ENCODE measurements at regions not wholly inside any gene's neighbourhood (a gene's known extent, or its start where the extent isn't known, plus 50 kb on each side); places are given as distances from the start of the nearest gene placed in this dataset.

DNA sequence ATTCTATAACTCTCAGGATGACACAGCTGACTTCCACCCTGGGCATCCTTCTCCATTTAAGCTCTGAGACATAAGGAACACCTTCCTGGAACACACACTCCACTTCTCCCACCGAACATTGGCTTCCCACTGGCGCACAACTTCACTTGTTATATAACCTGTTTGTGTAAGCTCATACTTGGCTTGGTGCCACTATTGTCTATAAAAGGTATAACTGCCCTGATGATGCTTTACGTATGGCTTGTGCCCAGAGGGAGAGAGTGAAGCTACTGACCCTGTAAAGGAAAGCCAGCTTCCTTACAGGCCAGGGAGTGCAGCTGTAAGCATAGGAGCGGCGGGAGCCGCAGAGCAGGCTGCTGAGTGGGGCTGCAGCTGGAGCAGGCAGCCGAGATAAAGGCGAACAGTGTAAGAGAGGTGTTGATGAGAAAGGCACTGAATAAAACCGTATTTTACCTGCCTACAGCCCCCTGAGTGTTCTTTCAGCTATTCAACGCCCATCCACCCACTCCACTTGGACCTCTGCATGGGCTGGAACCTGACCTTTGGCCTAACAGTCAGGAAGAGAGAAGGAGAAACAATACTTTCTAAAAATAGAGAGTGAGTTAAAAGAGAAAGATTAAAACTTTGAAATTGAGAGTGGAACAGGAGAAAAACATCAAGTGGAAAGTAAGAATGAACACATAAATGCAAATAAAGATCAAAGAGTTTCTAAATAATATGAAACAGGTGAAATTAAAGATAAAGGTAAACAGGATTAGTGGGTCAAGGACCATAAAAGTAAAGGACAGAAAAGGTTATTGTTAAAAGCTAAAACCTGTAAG is 252.1 kb upstream of the ARHGAP42 start:
- no TSS peak for BruUV-seq (replicated peaks)
- ATAC-seq (no peak; the same call in 1 of the 3 replicates), DNase-seq (ENCODE audit: low spot score) (no peak), FAIRE-seq (no peak)
- in situ Hi-C loops (cut with HindIII; ENCODE audit: extremely low pct_ligation_motif_present, low pct_unique_long_range_greater_than_20kb) = no loop called here
- TF ChIP-seq ZNF672 (CRISPR knock-in tag; IDR thresholded peaks at IDR 0.05) = no peak
- no peak for TF ChIP-seq ZNF383 (CRISPR knock-in tag; IDR thresholded peaks at IDR 0.05; ENCODE audit: borderline replicate concordance)
- no peak for TF ChIP-seq ZBTB7A (CRISPR knock-in tag; IDR thresholded peaks at IDR 0.05)
- no peak for TF ChIP-seq MAF1 (CRISPR knock-in tag; IDR thresholded peaks at IDR 0.05; ENCODE audit: borderline replicate concordance)
- TF ChIP-seq HNF4A (CRISPR knock-in tag; IDR thresholded peaks at IDR 0.05) = no peak
- TF ChIP-seq, protein P1, sequence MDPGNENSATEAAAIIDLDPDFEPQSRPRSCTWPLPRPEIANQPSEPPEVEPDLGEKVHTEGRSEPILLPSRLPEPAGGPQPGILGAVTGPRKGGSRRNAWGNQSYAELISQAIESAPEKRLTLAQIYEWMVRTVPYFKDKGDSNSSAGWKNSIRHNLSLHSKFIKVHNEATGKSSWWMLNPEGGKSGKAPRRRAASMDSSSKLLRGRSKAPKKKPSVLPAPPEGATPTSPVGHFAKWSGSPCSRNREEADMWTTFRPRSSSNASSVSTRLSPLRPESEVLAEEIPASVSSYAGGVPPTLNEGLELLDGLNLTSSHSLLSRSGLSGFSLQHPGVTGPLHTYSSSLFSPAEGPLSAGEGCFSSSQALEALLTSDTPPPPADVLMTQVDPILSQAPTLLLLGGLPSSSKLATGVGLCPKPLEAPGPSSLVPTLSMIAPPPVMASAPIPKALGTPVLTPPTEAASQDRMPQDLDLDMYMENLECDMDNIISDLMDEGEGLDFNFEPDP (CRISPR knock-in tag; conservative IDR thresholded peaks at IDR 0.05) = no peak
- no peak for TF ChIP-seq ZC3H4 (CRISPR knock-in tag; IDR thresholded peaks at IDR 0.05; ENCODE audit: borderline replicate concordance)
- TF ChIP-seq FOXJ3 (CRISPR knock-in tag; IDR thresholded peaks at IDR 0.05; ENCODE audit: borderline replicate concordance) = no peak
- no peak for TF ChIP-seq MYNN (CRISPR knock-in tag; IDR thresholded peaks at IDR 0.05; ENCODE audit: low read depth)
- TF ChIP-seq NBN (conservative IDR thresholded peaks at IDR 0.05) = no peak
- TF ChIP-seq U2AF2 (IDR thresholded peaks at IDR 0.05; ENCODE audit: low read depth, low read length) = no peak
- no peak for TF ChIP-seq REL (CRISPR knock-in tag; conservative IDR thresholded peaks at IDR 0.05)
- TF ChIP-seq ZNF235 (CRISPR knock-in tag; IDR thresholded peaks at IDR 0.05; ENCODE audit: borderline replicate concordance) = no peak
- TF ChIP-seq, protein P2, sequence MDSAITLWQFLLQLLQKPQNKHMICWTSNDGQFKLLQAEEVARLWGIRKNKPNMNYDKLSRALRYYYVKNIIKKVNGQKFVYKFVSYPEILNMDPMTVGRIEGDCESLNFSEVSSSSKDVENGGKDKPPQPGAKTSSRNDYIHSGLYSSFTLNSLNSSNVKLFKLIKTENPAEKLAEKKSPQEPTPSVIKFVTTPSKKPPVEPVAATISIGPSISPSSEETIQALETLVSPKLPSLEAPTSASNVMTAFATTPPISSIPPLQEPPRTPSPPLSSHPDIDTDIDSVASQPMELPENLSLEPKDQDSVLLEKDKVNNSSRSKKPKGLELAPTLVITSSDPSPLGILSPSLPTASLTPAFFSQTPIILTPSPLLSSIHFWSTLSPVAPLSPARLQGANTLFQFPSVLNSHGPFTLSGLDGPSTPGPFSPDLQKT (CRISPR knock-in tag; IDR thresholded peaks at IDR 0.05; ENCODE audit: borderline replicate concordance) = no peak
- TF ChIP-seq ZNF674 (CRISPR knock-in tag; IDR thresholded peaks at IDR 0.05; ENCODE audit: low read depth) = no peak
- ChIA-PET CTCF (ENCODE audit: low intra/inter-chr PET ratio, low total read pairs) (no interaction called here), POLR2A (no interaction called here)
- Histone ChIP-seq H3K4me2 (ENCODE audit: low read depth, low read length) (no peak overlapping the region), H3K27ac (ENCODE audit: extremely low read length, insufficient read depth, low read length) (no peak overlapping the region), H3K9me3 (ENCODE audit: low read length) (0 out of 2 replicates have a peak, but pooled peaks cover 9% of the 10 kb centered on the region), H3K36me3 (replicated peaks in 1 of 2; ENCODE audit: control insufficient read depth in 1 of 2, insufficient read depth in 2 of 2, low read length in 2 of 2) (no peaks in the 10 kb centered on the region), H3K79me2 (ENCODE audit: insufficient read depth, low read length) (no peaks in the 10 kb centered on the region), H2AFZ (ENCODE audit: low read length) (no peak overlapping the region), H3K4me1 (ENCODE audit: insufficient read depth, low read length) (peaks cover 7% of the 10 kb centered on the region; the same call in 1 of the 2 replicates), H4K20me1 (ENCODE audit: insufficient read depth, low read length) (no peaks in the 10 kb centered on the region), H3K9ac (ENCODE audit: insufficient read depth, low read depth, low read length) (no peak overlapping the region), H3K4me3 (replicated peaks in 1 of 3; ENCODE audit: insufficient read depth in 1 of 3, low read depth in 2 of 3, low read length in 3 of 3) (no peak overlapping the region), H3K27me3 (ENCODE audit: control insufficient read depth in 1 of 2, insufficient read depth in 2 of 2, low read length in 2 of 2) (no peaks in the 10 kb centered on the region; a peak in 1 of 5 replicates)
- intact Hi-C loops (cut with micrococcal nuclease; ENCODE audit: unreplicated experiment) = no loop called here
- 27% methylated on average over 10 of the region's 10 CpGs for WGBS (ENCODE audit: low lambda C conversion rate)
